ENCODE measurements at regions not wholly inside any gene's neighbourhood (a gene's known extent, or its start where the extent isn't known, plus 50 kb on each side); places are given as distances from the start of the nearest gene placed in this dataset.
A peak's percentile ranks its signal among the peaks of the same experiment; 100 is the strongest.

DNA sequence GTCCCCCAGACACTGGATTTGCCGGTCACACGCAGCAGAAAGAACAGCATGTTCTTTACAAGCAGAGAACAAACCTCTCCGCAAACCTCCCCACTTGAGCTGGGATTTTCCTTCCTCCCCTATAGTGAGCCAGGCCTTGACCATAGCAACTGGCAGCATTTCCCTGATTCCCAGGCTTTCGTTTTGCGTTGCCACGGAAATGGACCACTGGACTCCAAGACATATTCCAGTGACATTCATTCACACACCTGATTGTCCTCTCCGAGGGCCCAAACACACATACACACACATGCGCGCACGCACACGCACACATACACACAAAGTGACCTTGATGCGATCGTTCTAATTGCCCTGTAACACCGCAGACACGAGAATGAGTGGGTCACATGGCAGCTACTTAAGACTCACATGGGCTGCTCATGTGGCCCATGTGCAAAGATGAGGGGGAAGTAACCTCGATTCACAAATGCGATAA, 80.9 kb upstream of the CPEB4 start:
- H3K4me1 ChIP-seq (replicated peaks in 1 of 2; ENCODE audit: control insufficient read depth in 2 of 2, insufficient read depth in 2 of 2, low read length in 2 of 2): peaks cover 15 to 19% of the 10 kb centered on the region in 2 experiments
- no peak for ATAC-seq
- WGBS (ENCODE audit: insufficient coverage, low coverage, missing lambda C conversion rate): 73% methylated on average over 17 of the region's 17 CpGs
- no peaks in the 10 kb centered on the region for H3K79me2 ChIP-seq (ENCODE audit: control insufficient read depth, insufficient read depth, low read length)
- H3K9ac ChIP-seq (ENCODE audit: insufficient read depth in 1 of 2, low read depth in 2 of 2, low read length in 2 of 2): no peak overlapping the region
- H3K27ac ChIP-seq (ENCODE audit: extremely low read depth, low read depth, low read length): no peak overlapping the region
- BruUV-seq (replicated peaks): no TSS peak
- TF ChIP-seq ZNF212 (CRISPR knock-in tag; IDR thresholded peaks at IDR 0.05): no peak
- TF ChIP-seq, protein P1, sequence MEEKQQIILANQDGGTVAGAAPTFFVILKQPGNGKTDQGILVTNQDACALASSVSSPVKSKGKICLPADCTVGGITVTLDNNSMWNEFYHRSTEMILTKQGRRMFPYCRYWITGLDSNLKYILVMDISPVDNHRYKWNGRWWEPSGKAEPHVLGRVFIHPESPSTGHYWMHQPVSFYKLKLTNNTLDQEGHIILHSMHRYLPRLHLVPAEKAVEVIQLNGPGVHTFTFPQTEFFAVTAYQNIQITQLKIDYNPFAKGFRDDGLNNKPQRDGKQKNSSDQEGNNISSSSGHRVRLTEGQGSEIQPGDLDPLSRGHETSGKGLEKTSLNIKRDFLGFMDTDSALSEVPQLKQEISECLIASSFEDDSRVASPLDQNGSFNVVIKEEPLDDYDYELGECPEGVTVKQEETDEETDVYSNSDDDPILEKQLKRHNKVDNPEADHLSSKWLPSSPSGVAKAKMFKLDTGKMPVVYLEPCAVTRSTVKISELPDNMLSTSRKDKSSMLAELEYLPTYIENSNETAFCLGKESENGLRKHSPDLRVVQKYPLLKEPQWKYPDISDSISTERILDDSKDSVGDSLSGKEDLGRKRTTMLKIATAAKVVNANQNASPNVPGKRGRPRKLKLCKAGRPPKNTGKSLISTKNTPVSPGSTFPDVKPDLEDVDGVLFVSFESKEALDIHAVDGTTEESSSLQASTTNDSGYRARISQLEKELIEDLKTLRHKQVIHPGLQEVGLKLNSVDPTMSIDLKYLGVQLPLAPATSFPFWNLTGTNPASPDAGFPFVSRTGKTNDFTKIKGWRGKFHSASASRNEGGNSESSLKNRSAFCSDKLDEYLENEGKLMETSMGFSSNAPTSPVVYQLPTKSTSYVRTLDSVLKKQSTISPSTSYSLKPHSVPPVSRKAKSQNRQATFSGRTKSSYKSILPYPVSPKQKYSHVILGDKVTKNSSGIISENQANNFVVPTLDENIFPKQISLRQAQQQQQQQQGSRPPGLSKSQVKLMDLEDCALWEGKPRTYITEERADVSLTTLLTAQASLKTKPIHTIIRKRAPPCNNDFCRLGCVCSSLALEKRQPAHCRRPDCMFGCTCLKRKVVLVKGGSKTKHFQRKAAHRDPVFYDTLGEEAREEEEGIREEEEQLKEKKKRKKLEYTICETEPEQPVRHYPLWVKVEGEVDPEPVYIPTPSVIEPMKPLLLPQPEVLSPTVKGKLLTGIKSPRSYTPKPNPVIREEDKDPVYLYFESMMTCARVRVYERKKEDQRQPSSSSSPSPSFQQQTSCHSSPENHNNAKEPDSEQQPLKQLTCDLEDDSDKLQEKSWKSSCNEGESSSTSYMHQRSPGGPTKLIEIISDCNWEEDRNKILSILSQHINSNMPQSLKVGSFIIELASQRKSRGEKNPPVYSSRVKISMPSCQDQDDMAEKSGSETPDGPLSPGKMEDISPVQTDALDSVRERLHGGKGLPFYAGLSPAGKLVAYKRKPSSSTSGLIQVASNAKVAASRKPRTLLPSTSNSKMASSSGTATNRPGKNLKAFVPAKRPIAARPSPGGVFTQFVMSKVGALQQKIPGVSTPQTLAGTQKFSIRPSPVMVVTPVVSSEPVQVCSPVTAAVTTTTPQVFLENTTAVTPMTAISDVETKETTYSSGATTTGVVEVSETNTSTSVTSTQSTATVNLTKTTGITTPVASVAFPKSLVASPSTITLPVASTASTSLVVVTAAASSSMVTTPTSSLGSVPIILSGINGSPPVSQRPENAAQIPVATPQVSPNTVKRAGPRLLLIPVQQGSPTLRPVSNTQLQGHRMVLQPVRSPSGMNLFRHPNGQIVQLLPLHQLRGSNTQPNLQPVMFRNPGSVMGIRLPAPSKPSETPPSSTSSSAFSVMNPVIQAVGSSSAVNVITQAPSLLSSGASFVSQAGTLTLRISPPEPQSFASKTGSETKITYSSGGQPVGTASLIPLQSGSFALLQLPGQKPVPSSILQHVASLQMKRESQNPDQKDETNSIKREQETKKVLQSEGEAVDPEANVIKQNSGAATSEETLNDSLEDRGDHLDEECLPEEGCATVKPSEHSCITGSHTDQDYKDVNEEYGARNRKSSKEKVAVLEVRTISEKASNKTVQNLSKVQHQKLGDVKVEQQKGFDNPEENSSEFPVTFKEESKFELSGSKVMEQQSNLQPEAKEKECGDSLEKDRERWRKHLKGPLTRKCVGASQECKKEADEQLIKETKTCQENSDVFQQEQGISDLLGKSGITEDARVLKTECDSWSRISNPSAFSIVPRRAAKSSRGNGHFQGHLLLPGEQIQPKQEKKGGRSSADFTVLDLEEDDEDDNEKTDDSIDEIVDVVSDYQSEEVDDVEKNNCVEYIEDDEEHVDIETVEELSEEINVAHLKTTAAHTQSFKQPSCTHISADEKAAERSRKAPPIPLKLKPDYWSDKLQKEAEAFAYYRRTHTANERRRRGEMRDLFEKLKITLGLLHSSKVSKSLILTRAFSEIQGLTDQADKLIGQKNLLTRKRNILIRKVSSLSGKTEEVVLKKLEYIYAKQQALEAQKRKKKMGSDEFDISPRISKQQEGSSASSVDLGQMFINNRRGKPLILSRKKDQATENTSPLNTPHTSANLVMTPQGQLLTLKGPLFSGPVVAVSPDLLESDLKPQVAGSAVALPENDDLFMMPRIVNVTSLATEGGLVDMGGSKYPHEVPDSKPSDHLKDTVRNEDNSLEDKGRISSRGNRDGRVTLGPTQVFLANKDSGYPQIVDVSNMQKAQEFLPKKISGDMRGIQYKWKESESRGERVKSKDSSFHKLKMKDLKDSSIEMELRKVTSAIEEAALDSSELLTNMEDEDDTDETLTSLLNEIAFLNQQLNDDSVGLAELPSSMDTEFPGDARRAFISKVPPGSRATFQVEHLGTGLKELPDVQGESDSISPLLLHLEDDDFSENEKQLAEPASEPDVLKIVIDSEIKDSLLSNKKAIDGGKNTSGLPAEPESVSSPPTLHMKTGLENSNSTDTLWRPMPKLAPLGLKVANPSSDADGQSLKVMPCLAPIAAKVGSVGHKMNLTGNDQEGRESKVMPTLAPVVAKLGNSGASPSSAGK (IDR thresholded peaks at IDR 0.05): peak; percentile 22; the same call in 1 of the 2 replicates
- in situ Hi-C loops (cut with MboI): no loop called here
- no peaks in the 10 kb centered on the region for H3K27me3 ChIP-seq (ENCODE audit: control insufficient read depth in 2 of 2, insufficient read depth in 2 of 2, low read length in 2 of 2)
- no peaks in the 10 kb centered on the region for H3K36me3 ChIP-seq (ENCODE audit: control insufficient read depth, insufficient read depth, low read length)
- H3K9me3 ChIP-seq (replicated peaks; ENCODE audit: control insufficient read depth, insufficient read depth, low read depth, low read length): peaks cover 5% of the 10 kb centered on the region; the same call in 1 of the 2 replicates
- H3K4me3 ChIP-seq: no peak overlapping the region
- ChIA-PET POLR2A (interaction anchor here (0.6 to 0.7 kb wide), 3 partner anchors 23 to 170 kb away, joined by 3 read pairs; no protein-coding TSS in a partner anchor), CTCF (ENCODE audit: low intra/inter-chr PET ratio) (no interaction called here)
- no peak overlapping the region for H3K4me2 ChIP-seq (ENCODE audit: insufficient read depth, low read length)
- H2AFZ ChIP-seq (ENCODE audit: low read depth, low read length): no peak overlapping the region
- intact Hi-C loops (cut with micrococcal nuclease): no loop called here
- no peak for FAIRE-seq
- DNase-seq (ENCODE audit: extremely low read depth in 1 of 4, low spot score in 3 of 4): no peak
- no peaks in the 10 kb centered on the region for H3K9me1 ChIP-seq (ENCODE audit: control insufficient read depth, insufficient read depth, low read length)
- H4K20me1 ChIP-seq (replicated peaks; ENCODE audit: control insufficient read depth, insufficient read depth, low read length): no peaks in the 10 kb centered on the region

Measured in K562 (cell line).